GM12872 (cell line): ENCODE measurements at regions not wholly inside any gene's neighbourhood (a gene's known extent, or its start where the extent isn't known, plus 50 kb on each side); places are given as distances from the start of the nearest gene placed in this dataset.

Source experiments
- CTCF ChIP-seq: IDR thresholded peaks from 3 replicates; pipeline ENCODE4 v1.5.1; 2011; ENCODE audit warnings: low read depth, mild to moderate bottlenecking, low read length, moderate library complexity; ENCODE audit not compliant: insufficient read depth

- no peak for TF ChIP-seq CTCF
These were observed 120.6 kb upstream of the ASTN2 start for GRCh38 chr9:117535434-117535833.

GRCh38 chr9:117528225-117528624, 113.4 kb upstream of the ASTN2 start:
- no peak for TF ChIP-seq CTCF

GRCh38 chr9:117526674-117527073, 111.8 kb upstream of the ASTN2 start:
- no peak for TF ChIP-seq CTCF

GRCh38 chr9:117523531-117524153, 108.8 kb upstream of the ASTN2 start:
- TF ChIP-seq CTCF: no peak

- TF ChIP-seq CTCF: no peak
These were observed 106.4 kb upstream of the ASTN2 start for GRCh38 chr9:117521293-117521692.

GRCh38 chr9:117516676-117517632, 102.1 kb upstream of the ASTN2 start:
- TF ChIP-seq CTCF: no peak

GRCh38 chr9:117511852-117512481, 97.1 kb upstream of the ASTN2 start:
- no peak for TF ChIP-seq CTCF
